IMR-90 (cell line): ENCODE measurements at regions not wholly inside any gene's neighbourhood (a gene's known extent, or its start where the extent isn't known, plus 50 kb on each side); places are given as distances from the start of the nearest gene placed in this dataset.

Experiments used
- FOS ChIP-seq: fragments of 150-350 bp; IDR thresholded peaks from 2 replicates; pipeline ENCODE4 v1.6.1; 2016; ENCODE audit warnings: low read depth, low read length
- MXI1 ChIP-seq: IDR thresholded peaks from 2 replicates; pipeline ENCODE4 v1.6.1; 2012; ENCODE audit warnings: low read depth, mild to moderate bottlenecking, low read length, moderate library complexity, borderline replicate concordance
- POLR2A ChIP-seq: IDR thresholded peaks from 2 replicates; pipeline ENCODE4 v1.6.1; 2012; ENCODE audit warnings: mild to moderate bottlenecking, low read depth, low read length
- RCOR1 ChIP-seq: IDR thresholded peaks from 2 replicates; pipeline ENCODE4 v1.6.1; 2012; ENCODE audit warnings: mild to moderate bottlenecking, low read length, improper control_type of control experiment; ENCODE audit not compliant: insufficient replicate concordance
- RFX5 ChIP-seq: IDR thresholded peaks from 2 replicates; pipeline ENCODE4 v1.8.0; 2012; ENCODE audit warnings: low read depth, mild to moderate bottlenecking, low read length, moderate library complexity
- SMC3 ChIP-seq: fragments of 150-350 bp; IDR thresholded peaks from 2 replicates; pipeline ENCODE4 v1.6.1; 2016; ENCODE audit warnings: low read depth, mild to moderate bottlenecking, antibody characterized with exemption, low read length, moderate library complexity
- TF ChIP-seq, protein P1 (sequence below): conservative IDR thresholded peaks from 2 replicates; pipeline ENCODE4 v1.5.1; 2012; ENCODE audit warnings: mild to moderate bottlenecking, low read depth, low read length, improper control_type of control experiment
- TF ChIP-seq, protein P2 (sequence below): fragments of 150-350 bp; IDR thresholded peaks from 2 replicates; pipeline ENCODE4 v1.6.1; 2017; ENCODE audit warnings: mild to moderate bottlenecking, antibody characterized with exemption, low read length, low read depth

DNA sequence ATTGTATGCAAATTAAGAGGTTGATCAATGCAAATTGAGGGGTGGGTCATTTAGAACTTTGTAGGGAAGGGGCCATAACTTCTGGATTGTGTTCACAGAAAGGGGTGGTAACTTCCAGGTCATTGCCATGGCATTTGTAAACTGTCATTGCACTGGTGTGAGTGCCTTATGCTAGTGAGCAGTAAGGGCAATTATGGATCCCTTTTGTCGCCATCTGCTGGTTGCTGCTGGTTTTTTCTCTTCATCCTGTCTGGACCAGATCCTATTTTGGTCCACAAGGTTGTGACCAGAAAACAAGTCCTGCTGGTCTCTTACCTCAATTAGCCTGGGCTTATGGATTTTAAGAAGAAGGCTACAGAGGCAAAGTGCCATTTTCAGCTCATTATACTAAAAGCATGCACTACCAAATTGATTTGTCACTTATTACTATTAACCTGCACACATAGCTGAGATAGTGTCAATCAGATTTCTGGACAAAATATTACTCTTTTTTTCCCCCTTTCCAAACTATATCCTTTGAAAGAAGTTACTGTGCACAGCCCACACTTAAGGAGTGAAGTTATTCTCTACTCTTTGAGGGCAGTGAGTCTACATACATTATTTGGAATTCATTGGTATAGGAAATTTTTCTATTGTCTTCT lies 196.2 kb downstream of the ZC3H11B start:
- TF ChIP-seq, protein P1, sequence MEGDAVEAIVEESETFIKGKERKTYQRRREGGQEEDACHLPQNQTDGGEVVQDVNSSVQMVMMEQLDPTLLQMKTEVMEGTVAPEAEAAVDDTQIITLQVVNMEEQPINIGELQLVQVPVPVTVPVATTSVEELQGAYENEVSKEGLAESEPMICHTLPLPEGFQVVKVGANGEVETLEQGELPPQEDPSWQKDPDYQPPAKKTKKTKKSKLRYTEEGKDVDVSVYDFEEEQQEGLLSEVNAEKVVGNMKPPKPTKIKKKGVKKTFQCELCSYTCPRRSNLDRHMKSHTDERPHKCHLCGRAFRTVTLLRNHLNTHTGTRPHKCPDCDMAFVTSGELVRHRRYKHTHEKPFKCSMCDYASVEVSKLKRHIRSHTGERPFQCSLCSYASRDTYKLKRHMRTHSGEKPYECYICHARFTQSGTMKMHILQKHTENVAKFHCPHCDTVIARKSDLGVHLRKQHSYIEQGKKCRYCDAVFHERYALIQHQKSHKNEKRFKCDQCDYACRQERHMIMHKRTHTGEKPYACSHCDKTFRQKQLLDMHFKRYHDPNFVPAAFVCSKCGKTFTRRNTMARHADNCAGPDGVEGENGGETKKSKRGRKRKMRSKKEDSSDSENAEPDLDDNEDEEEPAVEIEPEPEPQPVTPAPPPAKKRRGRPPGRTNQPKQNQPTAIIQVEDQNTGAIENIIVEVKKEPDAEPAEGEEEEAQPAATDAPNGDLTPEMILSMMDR: peak; percentile 64
- TF ChIP-seq, protein P2, sequence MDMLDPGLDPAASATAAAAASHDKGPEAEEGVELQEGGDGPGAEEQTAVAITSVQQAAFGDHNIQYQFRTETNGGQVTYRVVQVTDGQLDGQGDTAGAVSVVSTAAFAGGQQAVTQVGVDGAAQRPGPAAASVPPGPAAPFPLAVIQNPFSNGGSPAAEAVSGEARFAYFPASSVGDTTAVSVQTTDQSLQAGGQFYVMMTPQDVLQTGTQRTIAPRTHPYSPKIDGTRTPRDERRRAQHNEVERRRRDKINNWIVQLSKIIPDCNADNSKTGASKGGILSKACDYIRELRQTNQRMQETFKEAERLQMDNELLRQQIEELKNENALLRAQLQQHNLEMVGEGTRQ: no peak
- TF ChIP-seq MXI1 (no peak), POLR2A (no peak), SMC3 (peak; percentile 70), RCOR1 (no peak), FOS (no peak), RFX5 (no peak)
